ENCODE measurements at regions not wholly inside any gene's neighbourhood (a gene's known extent, or its start where the extent isn't known, plus 50 kb on each side); places are given as distances from the start of the nearest gene placed in this dataset.
"Not testable (repeated sequence)": the region's sequence is repeated elsewhere in the genome, so short reads cannot be mapped to it uniquely, and the experiment has no call there.

GRCh38 chr1:185397183-185397582 lies 80.1 kb upstream of the IVNS1ABP start:
- no peak for DNase-seq

GRCh38 chr1:185396126-185396525 lies 79.1 kb upstream of the IVNS1ABP start:
- no peak for DNase-seq

- no peak for DNase-seq
Observed at GRCh38 chr1:185393815-185394214, 76.8 kb upstream of the IVNS1ABP start.

- no peak for DNase-seq
Observed at GRCh38 chr1:185393205-185393604, 76.2 kb upstream of the IVNS1ABP start.

GRCh38 chr1:185388815-185389214 lies 71.8 kb upstream of the IVNS1ABP start:
- DNase-seq = no peak

GRCh38 chr1:185388346-185388745 lies 71.3 kb upstream of the IVNS1ABP start:
- no peak for DNase-seq

- DNase-seq = no peak
Observed at GRCh38 chr1:185385991-185386390, 68.9 kb upstream of the IVNS1ABP start.

- DNase-seq = not testable (repeated sequence)
Observed at GRCh38 chr1:185383805-185384204, 66.8 kb upstream of the IVNS1ABP start.

- no peak for DNase-seq
Observed at GRCh38 chr1:185377831-185378230, 60.8 kb upstream of the IVNS1ABP start.

- DNase-seq = no peak
Observed at GRCh38 chr1:185376840-185377635, 60.0 kb upstream of the IVNS1ABP start.

GRCh38 chr1:185376288-185376687 lies 59.2 kb upstream of the IVNS1ABP start:
- DNase-seq = no peak

- no peak for DNase-seq
Observed at GRCh38 chr1:185375583-185375982, 58.5 kb upstream of the IVNS1ABP start.

GRCh38 chr1:185373813-185374529 lies 56.9 kb upstream of the IVNS1ABP start:
- no peak for DNase-seq

- no peak for DNase-seq
Observed at GRCh38 chr1:185369786-185370185, 52.7 kb upstream of the IVNS1ABP start.

- DNase-seq = no peak
Observed at GRCh38 chr1:185368913-185369491, 52.0 kb upstream of the IVNS1ABP start.

- DNase-seq = no peak
Observed at GRCh38 chr1:185368313-185368855, 51.3 kb upstream of the IVNS1ABP start.

- no peak for DNase-seq
Observed at GRCh38 chr1:185367218-185367617, 50.2 kb upstream of the IVNS1ABP start.

Measured in effector CD4-positive, alpha-beta T cell (primary cell).